DND-41 (cell line): ENCODE measurements at regions not wholly inside any gene's neighbourhood (a gene's known extent, or its start where the extent isn't known, plus 50 kb on each side); places are given as distances from the start of the nearest gene placed in this dataset.
"Not testable (repeated sequence)": the region's sequence is repeated elsewhere in the genome, so short reads cannot be mapped to it uniquely, and the experiment has no call there.

Experiments used
- ATAC-seq: fragments of 200-7000 bp; cut with Tn5 transposase; 3 replicates; pipeline ENCODE4 v1.9.1; 2021; ENCODE audit warnings: low read depth; ENCODE audit not compliant: insufficient read depth
- DNase-seq: peaks from one replicate; pipeline ENCODE4 v3.0.0-alpha.2; 2020
- H2AFZ ChIP-seq: 2 replicates; pipeline ENCODE4 v1.6.0; 2012; ENCODE audit warnings: low read depth, low read length
- H3K27ac ChIP-seq: 2 replicates; pipeline ENCODE4 v1.5.1; 2012; ENCODE audit warnings: low read length, inconsistent platforms
- H3K27me3 ChIP-seq: fragments of 200-600 bp; sonication (generic); 2 replicates; pipeline ENCODE4 v1.6.0; 2012; ENCODE audit warnings: low read length, mild to moderate bottlenecking, inconsistent platforms; ENCODE audit not compliant: insufficient read depth, poor library complexity
- H3K36me3 ChIP-seq: 2 replicates; pipeline ENCODE4 v1.5.1; 2012; ENCODE audit warnings: low read length, inconsistent platforms; ENCODE audit not compliant: insufficient read depth
- H3K4me1 ChIP-seq: 2 replicates; pipeline ENCODE4 v1.5.1; 2012; ENCODE audit warnings: mild to moderate bottlenecking, low read length; ENCODE audit not compliant: insufficient read depth
- H3K4me2 ChIP-seq: 2 replicates; pipeline ENCODE4 v1.6.0; 2012; ENCODE audit warnings: mild to moderate bottlenecking, moderate library complexity, low read length, inconsistent platforms; ENCODE audit not compliant: insufficient read depth
- H3K4me3 ChIP-seq, 2 experiments: fragments of 200-600 bp in 1 of 2; shearing (Covaris generic) in 1 of 2; 2 replicates each; pipeline ENCODE4 v1.5.1; 2012 to 2016; ENCODE audit warnings: inconsistent platforms in 2 of 2, low read length in 2 of 2, mild to moderate bottlenecking in 2 of 2, low read depth in 1 of 2, moderate library complexity in 1 of 2
- H3K79me2 ChIP-seq: 2 replicates; pipeline ENCODE4 v1.6.0; 2012; ENCODE audit warnings: low read length, inconsistent platforms; ENCODE audit not compliant: insufficient read depth
- H3K9ac ChIP-seq: 2 replicates; pipeline ENCODE4 v1.6.0; 2012; ENCODE audit warnings: low read depth, mild to moderate bottlenecking, inconsistent platforms, low read length, moderate library complexity
- H3K9me3 ChIP-seq: 2 replicates; pipeline ENCODE4 v1.5.1; 2012; ENCODE audit warnings: low read length, moderate library complexity, mild to moderate bottlenecking, inconsistent platforms; ENCODE audit not compliant: insufficient read depth, severe bottlenecking
- H4K20me1 ChIP-seq: 2 replicates; pipeline ENCODE4 v1.6.0; 2012; ENCODE audit warnings: low read length; ENCODE audit not compliant: insufficient read depth
- EZH2 ChIP-seq: IDR thresholded peaks from 3 replicates; pipeline ENCODE4 v1.6.1; 2012; ENCODE audit warnings: borderline replicate concordance, low read depth, mild to moderate bottlenecking, moderate library complexity, low read length, inconsistent platforms; ENCODE audit not compliant: severe bottlenecking
- TF ChIP-seq, protein P1 (sequence below): IDR thresholded peaks from 2 replicates; pipeline ENCODE4 v1.5.1; 2012; ENCODE audit warnings: borderline replicate concordance, low read length, moderate library complexity, mild to moderate bottlenecking; ENCODE audit not compliant: poor library complexity, severe bottlenecking; ENCODE audit errors: extremely low read depth

DNA sequence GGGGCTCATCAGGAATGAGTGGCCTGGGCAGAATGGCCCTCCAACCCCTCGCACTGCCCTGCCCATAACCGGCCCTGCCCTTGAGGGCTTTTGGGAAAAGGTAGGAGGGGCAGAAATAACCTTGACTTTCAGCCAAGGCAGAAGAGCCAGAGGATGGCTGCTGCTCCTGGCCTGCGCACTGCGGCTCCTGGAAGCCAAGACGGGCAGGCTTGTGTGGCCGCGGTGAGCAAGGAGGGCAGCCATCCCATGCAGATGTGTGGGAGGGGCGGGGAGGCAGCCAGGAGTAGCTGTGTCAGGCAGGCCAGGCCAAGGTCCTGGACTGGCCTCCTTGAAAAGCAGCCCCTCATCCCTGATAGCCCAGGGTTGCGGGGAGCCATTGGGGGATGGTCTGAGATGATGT, 57.6 kb upstream of the URI1 start:
- Histone ChIP-seq H3K27me3 (no peaks in the 10 kb centered on the region), H3K4me2 (no peak overlapping the region), H3K9ac (no peak overlapping the region), H3K4me1 (no peaks in the 10 kb centered on the region), H3K4me3 (no peak overlapping the region), H3K79me2 (no peaks in the 10 kb centered on the region), H3K9me3 (no peaks in the 10 kb centered on the region), H4K20me1 (no peaks in the 10 kb centered on the region), H3K36me3 (no peaks in the 10 kb centered on the region), H2AFZ (no peak overlapping the region), H3K27ac (no peak overlapping the region)
- TF ChIP-seq, protein P1, sequence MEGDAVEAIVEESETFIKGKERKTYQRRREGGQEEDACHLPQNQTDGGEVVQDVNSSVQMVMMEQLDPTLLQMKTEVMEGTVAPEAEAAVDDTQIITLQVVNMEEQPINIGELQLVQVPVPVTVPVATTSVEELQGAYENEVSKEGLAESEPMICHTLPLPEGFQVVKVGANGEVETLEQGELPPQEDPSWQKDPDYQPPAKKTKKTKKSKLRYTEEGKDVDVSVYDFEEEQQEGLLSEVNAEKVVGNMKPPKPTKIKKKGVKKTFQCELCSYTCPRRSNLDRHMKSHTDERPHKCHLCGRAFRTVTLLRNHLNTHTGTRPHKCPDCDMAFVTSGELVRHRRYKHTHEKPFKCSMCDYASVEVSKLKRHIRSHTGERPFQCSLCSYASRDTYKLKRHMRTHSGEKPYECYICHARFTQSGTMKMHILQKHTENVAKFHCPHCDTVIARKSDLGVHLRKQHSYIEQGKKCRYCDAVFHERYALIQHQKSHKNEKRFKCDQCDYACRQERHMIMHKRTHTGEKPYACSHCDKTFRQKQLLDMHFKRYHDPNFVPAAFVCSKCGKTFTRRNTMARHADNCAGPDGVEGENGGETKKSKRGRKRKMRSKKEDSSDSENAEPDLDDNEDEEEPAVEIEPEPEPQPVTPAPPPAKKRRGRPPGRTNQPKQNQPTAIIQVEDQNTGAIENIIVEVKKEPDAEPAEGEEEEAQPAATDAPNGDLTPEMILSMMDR = no peak
- TF ChIP-seq EZH2 = no peak
- no peak for ATAC-seq
- DNase-seq = no peak

DNA sequence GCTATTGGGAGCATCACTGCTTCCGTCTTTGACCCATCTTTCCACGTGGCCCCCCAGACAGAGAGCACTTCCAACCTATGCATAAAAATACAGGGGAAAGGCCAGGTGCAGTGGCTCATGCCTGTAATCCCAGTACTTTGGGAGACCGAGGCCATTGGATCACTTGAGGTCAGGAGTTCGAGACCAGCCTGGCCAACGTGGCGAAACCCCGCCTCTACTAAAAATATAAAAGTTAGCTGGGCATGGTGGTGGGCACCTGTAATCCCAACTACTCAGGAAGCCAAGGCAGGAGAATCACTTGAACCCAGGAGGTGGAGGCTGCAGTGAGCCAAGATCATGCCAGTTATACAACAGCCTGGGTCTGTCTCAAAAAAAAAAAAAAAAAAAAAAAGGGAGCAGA, 55.9 kb upstream of the URI1 start:
- not testable (repeated sequence) for H3K4me1 ChIP-seq, H3K27ac ChIP-seq, H2AFZ ChIP-seq, H3K4me2 ChIP-seq, H3K79me2 ChIP-seq, H4K20me1 ChIP-seq, H3K9me3 ChIP-seq, H3K9ac ChIP-seq, H3K4me3 ChIP-seq, H3K27me3 ChIP-seq, H3K36me3 ChIP-seq, ATAC-seq, DNase-seq

DNA sequence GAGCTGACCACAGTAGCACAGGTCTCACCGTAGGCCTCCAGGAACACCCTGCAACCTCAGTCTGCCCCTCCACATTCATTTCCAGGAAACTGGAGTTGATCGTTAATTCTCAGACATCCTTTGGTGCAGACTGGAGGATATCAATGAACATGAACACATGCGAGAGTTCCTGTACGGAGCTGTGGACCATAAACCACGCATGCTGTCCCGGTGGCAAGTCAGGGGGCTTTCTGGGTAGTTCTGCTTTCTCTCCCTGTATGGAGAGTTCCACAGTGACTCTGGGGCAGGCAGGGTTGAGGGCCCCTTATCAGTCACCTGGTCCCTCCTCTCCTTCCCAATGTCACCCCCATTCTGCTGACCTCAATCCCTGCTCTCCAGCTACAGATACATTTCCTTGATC, 55.5 kb upstream of the URI1 start:
- no peak overlapping the region for H3K4me2 ChIP-seq
- H3K4me1 ChIP-seq = no peaks in the 10 kb centered on the region
- H3K9ac ChIP-seq = no peak overlapping the region
- H3K4me3 ChIP-seq = no peak overlapping the region
- ATAC-seq = no peak
- no peaks in the 10 kb centered on the region for H3K9me3 ChIP-seq
- H3K27me3 ChIP-seq = no peaks in the 10 kb centered on the region
- H2AFZ ChIP-seq = no peak overlapping the region
- H3K36me3 ChIP-seq = no peaks in the 10 kb centered on the region
- H3K27ac ChIP-seq = no peak overlapping the region
- TF ChIP-seq EZH2 = no peak
- TF ChIP-seq, protein P1 = no peak
- no peaks in the 10 kb centered on the region for H3K79me2 ChIP-seq
- DNase-seq = no peak
- H4K20me1 ChIP-seq = no peaks in the 10 kb centered on the region

DNA sequence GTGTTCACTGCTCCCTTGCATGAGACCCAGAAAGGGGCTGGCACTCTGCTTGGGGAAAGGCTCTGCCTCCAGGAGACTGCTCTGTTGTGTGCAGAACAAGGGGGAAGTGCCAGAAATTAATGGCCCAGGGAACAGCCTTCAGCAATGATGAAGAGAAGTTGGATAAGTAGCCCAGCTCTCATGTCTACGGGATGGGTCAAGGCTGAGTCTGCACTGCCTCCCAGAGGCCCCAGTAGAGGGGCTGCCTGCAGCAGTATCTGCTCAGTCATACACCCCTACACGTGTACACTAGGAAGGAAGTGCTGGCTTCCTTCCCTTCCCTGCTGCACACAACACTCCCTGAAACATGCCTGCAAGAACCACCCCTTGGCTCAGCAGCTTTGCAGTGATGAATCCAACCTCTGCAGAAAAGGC, 54.6 kb upstream of the URI1 start:
- Histone ChIP-seq H3K9me3 (no peaks in the 10 kb centered on the region), H3K27ac (no peak overlapping the region), H3K4me2 (no peak overlapping the region), H3K9ac (no peak overlapping the region), H2AFZ (no peak overlapping the region), H3K79me2 (no peaks in the 10 kb centered on the region), H3K4me3 (no peak overlapping the region), H3K4me1 (no peaks in the 10 kb centered on the region), H4K20me1 (no peaks in the 10 kb centered on the region), H3K36me3 (no peaks in the 10 kb centered on the region), H3K27me3 (no peaks in the 10 kb centered on the region)
- TF ChIP-seq, protein P1 = peak; percentile 38
- no peak for TF ChIP-seq EZH2
- ATAC-seq = peak; percentile 69
- DNase-seq = no peak

DNA sequence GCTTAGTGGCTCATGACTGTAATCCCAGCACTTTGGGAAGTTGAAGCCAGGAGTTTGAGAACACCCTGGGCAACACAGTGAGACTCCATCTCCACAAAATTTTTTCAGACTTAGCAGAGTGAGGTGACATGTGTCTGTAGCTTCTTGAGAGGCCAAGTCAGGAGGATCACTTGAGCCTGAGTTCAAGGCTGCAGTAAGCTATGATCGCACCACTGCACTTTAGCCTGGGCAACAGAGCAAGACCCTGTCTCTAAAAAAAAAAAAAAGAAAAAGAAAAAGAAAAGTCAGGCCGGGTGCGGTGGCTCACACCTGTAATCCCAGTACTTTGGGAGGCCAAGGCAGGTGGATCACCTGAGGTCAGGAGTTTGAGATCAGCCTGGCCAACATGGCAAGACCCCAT, 54.0 kb upstream of the URI1 start:
- H3K4me2 ChIP-seq = not testable (repeated sequence)

More for the DNA sequence above, 54.0 kb upstream of the URI1 start:
- not testable (repeated sequence) for H3K9me3 ChIP-seq, H3K4me3 ChIP-seq, ATAC-seq, H2AFZ ChIP-seq, H4K20me1 ChIP-seq, H3K4me1 ChIP-seq, H3K36me3 ChIP-seq, DNase-seq, H3K27me3 ChIP-seq, H3K27ac ChIP-seq, H3K79me2 ChIP-seq, H3K9ac ChIP-seq
